IPS DF 6.9 (cell line): ENCODE measurements at regions not wholly inside any gene's neighbourhood (a gene's known extent, or its start where the extent isn't known, plus 50 kb on each side); places are given as distances from the start of the nearest gene placed in this dataset.
"Not testable (repeated sequence)": the region's sequence is repeated elsewhere in the genome, so short reads cannot be mapped to it uniquely, and the experiment has no call there.

Experiments
- DNase-seq: peaks from one replicate; pipeline ENCODE4 v3.0.0-alpha.2; 2013; ENCODE audit warnings: low read depth, low spot score
- H3K27ac ChIP-seq: one replicate; pipeline ENCODE4 v1.5.1; 2013; ENCODE audit warnings: low read length, control low read depth
- H3K27me3 ChIP-seq: 2 replicates; pipeline ENCODE4 v1.6.1; 2013; ENCODE audit warnings: mild to moderate bottlenecking, low read length; ENCODE audit not compliant: control insufficient read depth, insufficient read depth
- H3K36me3 ChIP-seq: 2 replicates; pipeline ENCODE4 v1.6.1; 2013; ENCODE audit warnings: low read length; ENCODE audit not compliant: control insufficient read depth, insufficient read depth
- H3K4me1 ChIP-seq: 2 replicates; pipeline ENCODE4 v1.6.1; 2013; ENCODE audit warnings: low read length; ENCODE audit not compliant: control insufficient read depth, insufficient read depth
- H3K4me3 ChIP-seq: 2 replicates; pipeline ENCODE4 v1.5.1; 2013; ENCODE audit warnings: mild to moderate bottlenecking, low read length
- H3K9me3 ChIP-seq: 2 replicates; pipeline ENCODE4 v1.6.1; 2013; ENCODE audit warnings: low read length, inconsistent platforms; ENCODE audit not compliant: control insufficient read depth, insufficient read depth
- WGBS: extraction: QIAGEN DNeasy Blood & Tissue Kit; methylation state at CpG from one replicate; pipeline ENCODE4 v1.1.7; 2013; ENCODE audit warnings: mixed read lengths, missing lambda C conversion rate; ENCODE audit not compliant: insufficient read length, insufficient coverage; 5-methylcytosine and 5-hydroxymethylcytosine counted together

- DNase-seq: peak; percentile 2
- H3K4me1 ChIP-seq: no peaks in the 10 kb centered on the region
- no CpG with 5 or more reads among the region's 1 CpG for WGBS
- H3K36me3 ChIP-seq: no peaks in the 10 kb centered on the region
- no peak overlapping the region for H3K4me3 ChIP-seq
- H3K27ac ChIP-seq: no peak overlapping the region
- no peaks in the 10 kb centered on the region for H3K27me3 ChIP-seq
- H3K9me3 ChIP-seq: no peaks in the 10 kb centered on the region
Observed at GRCh38 chr5:155699385-155699784, 627.6 kb upstream of the SGCD start.

DNA sequence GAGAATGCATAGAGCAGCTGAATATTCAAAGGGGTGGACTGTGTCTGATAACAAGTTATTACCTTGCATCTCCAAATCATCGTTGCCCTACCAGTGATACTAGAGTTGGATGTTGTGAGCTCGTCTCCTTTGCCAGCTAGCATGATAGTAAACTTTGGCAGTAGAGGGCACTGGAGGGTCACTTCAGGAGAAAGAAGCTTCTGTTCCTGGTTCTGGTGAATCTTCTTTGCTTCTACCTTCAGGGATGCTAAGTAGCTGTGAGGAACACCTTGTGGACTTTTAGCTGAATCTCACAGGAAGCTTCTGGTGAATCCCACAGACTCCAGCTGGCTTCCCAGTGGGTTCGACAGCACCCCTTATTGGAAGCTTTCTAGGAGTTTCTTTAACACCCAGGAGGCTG lies 626.6 kb upstream of the SGCD start:
- Histone ChIP-seq H3K36me3 (no peaks in the 10 kb centered on the region), H3K27me3 (no peaks in the 10 kb centered on the region), H3K9me3 (no peaks in the 10 kb centered on the region), H3K27ac (no peak overlapping the region), H3K4me3 (no peak overlapping the region), H3K4me1 (no peaks in the 10 kb centered on the region)
- no CpG with 5 or more reads among the region's 3 CpGs for WGBS
- peak; percentile 11 for DNase-seq

DNA sequence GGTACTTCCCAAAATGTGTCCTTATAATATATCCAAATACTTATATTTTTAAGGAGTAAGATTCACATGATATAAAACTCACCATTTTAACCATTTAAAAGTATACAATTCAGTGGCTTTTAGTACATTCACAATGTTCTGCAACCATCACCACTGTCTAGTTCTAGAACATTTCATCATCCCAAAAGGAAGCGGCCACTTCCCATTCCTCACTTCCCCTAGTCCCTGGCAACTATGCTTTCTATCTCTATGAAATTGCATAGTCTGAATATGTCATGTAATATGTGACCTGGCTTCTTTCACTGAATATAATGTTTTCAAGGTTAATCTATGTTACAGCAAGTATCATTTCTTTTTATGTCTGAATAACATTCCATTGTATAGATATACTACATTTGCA lies 615.1 kb upstream of the SGCD start:
- WGBS: no CpG with 5 or more reads among the region's 1 CpG
- DNase-seq: no peak

GRCh38 chr5:155714435-155714834 lies 612.5 kb upstream of the SGCD start:
- not testable (repeated sequence) for H3K9me3 ChIP-seq, H3K4me1 ChIP-seq, H3K36me3 ChIP-seq, H3K4me3 ChIP-seq, H3K27ac ChIP-seq, DNase-seq, H3K27me3 ChIP-seq
- no CpG with 5 or more reads among the region's 2 CpGs for WGBS

More for the DNA sequence above, 615.1 kb upstream of the SGCD start:
- Histone ChIP-seq H3K27me3 (no peaks in the 10 kb centered on the region), H3K36me3 (no peaks in the 10 kb centered on the region), H3K27ac (no peak overlapping the region), H3K4me3 (no peak overlapping the region), H3K9me3 (no peaks in the 10 kb centered on the region), H3K4me1 (no peaks in the 10 kb centered on the region)

GRCh38 chr5:155726267-155726666 lies 600.7 kb upstream of the SGCD start:
- Histone ChIP-seq H3K36me3 (no peaks in the 10 kb centered on the region), H3K4me3 (no peak overlapping the region), H3K4me1 (no peaks in the 10 kb centered on the region), H3K27me3 (peaks cover 42% of the 10 kb centered on the region), H3K9me3 (no peaks in the 10 kb centered on the region), H3K27ac (no peak overlapping the region)
- no CpG with 5 or more reads among the region's 8 CpGs for WGBS
- peak; percentile 27 for DNase-seq

DNA sequence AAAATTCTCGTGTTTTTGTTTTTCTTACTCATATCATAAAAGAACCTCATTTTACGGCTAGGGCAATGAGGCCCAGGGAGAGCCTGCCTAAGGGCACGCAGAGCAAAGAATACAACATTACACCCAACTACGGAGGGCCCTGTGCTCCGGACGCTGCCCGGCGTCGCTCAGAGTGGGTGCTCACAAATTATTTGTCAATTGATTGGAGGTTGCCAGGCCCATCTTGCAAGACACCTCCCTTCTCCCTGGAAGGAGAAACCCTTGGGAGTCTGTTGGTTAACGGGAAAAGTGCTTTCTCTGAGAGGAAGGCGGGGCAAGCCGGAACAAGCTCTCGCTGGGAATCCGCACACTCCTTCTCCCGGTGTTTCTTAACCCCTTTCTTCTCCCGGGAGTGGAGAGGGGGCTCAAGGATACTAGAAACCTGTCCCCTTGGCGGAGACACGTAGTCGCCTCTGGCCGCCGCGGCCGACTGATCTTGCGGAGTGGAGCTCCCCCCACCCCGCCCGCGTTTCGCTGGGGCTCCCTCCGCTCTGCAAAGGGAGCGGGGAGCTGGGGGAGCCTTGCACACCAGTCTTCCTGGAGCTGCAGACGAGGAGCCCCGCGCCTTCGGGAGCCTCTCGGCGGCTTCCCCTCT lies 599.3 kb upstream of the SGCD start:
- no peaks in the 10 kb centered on the region for H3K4me1 ChIP-seq
- no peaks in the 10 kb centered on the region for H3K9me3 ChIP-seq
- WGBS: no CpG with 5 or more reads among the region's 36 CpGs
- H3K27me3 ChIP-seq: peaks cover 51% of the 10 kb centered on the region
- DNase-seq: no peak
- no peak overlapping the region for H3K27ac ChIP-seq
- no peaks in the 10 kb centered on the region for H3K36me3 ChIP-seq
- peak overlapping the region; percentile 51 for H3K4me3 ChIP-seq

DNA sequence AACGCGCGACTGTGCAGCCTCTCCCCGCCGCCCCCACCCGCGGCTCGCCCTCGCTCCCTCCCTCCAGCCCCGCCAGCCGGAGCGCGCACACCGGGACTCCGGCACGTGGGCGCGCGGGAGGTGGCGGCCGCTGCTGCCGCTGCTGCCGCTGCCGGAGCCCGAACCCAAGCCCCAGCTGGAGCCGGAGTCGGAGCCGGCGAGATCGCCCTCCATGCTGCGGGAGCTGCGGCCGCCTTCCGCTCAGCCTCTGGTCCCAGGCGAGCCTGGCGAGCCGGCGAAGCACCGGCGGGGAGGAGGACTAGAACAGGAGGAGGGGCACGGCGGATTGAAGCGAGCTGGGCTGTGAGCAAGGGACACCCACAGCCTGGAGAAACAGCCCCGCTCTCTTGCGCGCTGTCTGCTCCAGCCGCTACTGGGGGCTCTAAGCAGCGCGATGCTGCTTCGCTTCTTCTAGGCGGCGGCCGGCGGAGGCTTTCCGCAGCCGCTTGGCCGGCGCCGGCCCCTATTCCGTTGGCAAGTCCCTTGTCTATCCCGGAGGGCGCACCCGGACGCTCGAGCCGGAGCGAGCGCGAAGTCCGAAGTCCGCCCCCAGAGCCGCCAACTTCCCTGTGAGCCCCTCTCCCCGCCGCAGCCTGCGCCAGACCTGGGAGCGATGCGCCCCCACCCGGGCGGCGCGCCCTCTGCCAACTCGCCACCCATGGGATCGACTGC lies 598.7 kb upstream of the SGCD start:
- DNase-seq: peak; percentile 37

DNA sequence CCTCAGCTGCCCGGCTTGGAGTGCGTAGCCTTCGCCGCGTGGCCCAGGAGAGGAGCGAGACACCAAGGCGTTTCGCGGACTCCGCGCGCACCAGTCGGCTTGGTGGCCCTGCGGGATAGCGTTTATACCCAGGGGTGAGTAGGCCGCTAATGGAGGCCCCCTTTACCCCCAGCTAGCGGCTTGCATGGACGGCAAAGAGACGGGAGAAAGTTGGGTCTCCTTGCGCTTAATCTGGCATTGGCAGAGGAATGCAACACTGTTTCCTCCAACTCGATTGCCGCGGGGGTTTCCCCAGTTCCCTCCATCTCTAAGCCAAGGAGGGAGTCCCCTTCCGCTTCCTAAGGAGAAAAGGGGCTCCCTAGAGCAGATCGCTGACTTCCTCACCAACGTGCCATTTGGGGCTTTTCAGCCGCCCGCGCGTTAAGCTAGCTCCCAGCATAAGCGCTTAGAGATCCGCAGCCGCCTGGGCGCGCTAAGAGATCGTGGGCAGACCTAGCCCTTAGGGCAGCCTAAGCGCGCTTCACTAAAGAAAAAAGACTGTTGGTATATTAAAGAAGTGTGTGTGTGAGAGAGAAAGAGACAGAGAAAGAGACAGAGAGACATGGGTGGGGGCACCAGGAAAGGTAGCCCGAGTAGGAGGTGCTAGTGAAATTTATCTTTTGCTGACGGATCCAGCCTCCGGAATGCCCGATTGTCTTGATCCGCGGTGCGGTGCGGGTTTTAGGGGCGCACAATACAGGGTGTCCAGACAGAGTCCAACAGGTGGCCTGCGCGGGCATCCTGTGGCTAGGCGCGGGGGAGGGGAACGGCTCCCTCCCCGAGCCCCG lies 597.9 kb upstream of the SGCD start:
- peaks cover 51% of the 10 kb centered on the region for H3K27me3 ChIP-seq
- no CpG with 5 or more reads among the region's 54 CpGs for WGBS
- H3K27ac ChIP-seq: no peak overlapping the region
- no peaks in the 10 kb centered on the region for H3K4me1 ChIP-seq
- peak overlapping the region; percentile 51; the same call in 1 of the 2 replicates for H3K4me3 ChIP-seq
- no peaks in the 10 kb centered on the region for H3K36me3 ChIP-seq
- H3K9me3 ChIP-seq: no peaks in the 10 kb centered on the region
- peak; percentile 18 for DNase-seq

More for the DNA sequence above, 598.7 kb upstream of the SGCD start:
- H3K36me3 ChIP-seq: no peaks in the 10 kb centered on the region
- peaks cover 51% of the 10 kb centered on the region for H3K27me3 ChIP-seq
- H3K27ac ChIP-seq: no peak overlapping the region
- no peaks in the 10 kb centered on the region for H3K4me1 ChIP-seq
- H3K9me3 ChIP-seq: no peaks in the 10 kb centered on the region
- WGBS: no CpG with 5 or more reads among the region's 83 CpGs
- H3K4me3 ChIP-seq: peak overlapping the region; percentile 51

DNA sequence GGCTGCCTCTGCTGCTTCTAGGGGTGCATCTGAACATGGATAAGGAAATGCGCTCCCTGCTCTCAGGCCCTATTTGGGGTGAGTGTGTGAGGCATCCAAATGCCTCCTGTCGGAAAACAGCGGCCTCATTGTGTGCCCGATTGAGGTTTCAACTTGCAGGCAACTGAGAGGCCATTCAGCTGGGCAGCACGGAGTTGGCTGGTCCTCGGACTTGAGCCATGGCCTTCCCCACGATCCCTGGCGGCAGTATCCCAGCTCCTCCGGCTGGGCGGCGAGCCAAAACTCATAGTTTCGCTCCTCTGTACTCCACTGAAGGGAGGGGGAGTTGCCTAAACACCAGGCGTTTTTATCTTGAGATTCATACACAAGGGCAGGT lies 597.3 kb upstream of the SGCD start:
- peak; percentile 11 for DNase-seq
- peaks cover 51% of the 10 kb centered on the region for H3K27me3 ChIP-seq
- peak overlapping the region; percentile 51; the same call in 1 of the 2 replicates for H3K4me3 ChIP-seq
- no peak overlapping the region for H3K27ac ChIP-seq
- WGBS: no CpG with 5 or more reads among the region's 13 CpGs
- no peaks in the 10 kb centered on the region for H3K36me3 ChIP-seq
- no peaks in the 10 kb centered on the region for H3K4me1 ChIP-seq
- H3K9me3 ChIP-seq: no peaks in the 10 kb centered on the region

- WGBS: no CpG with 5 or more reads among the region's 6 CpGs
Observed at GRCh38 chr5:155732587-155733376, 594.2 kb upstream of the SGCD start.

More at GRCh38 chr5:155732587-155733376, 594.2 kb upstream of the SGCD start:
- Histone ChIP-seq H3K27me3 (peaks cover 38% of the 10 kb centered on the region), H3K27ac (no peak overlapping the region), H3K4me3 (no peak overlapping the region), H3K9me3 (no peaks in the 10 kb centered on the region), H3K36me3 (no peaks in the 10 kb centered on the region), H3K4me1 (no peaks in the 10 kb centered on the region)
- no peak for DNase-seq
